Left renal cortex interstitium (tissue), 4 donors: ENCODE measurements at regions not wholly inside any gene's neighbourhood (a gene's known extent, or its start where the extent isn't known, plus 50 kb on each side); places are given as distances from the start of the nearest gene placed in this dataset.
"Not testable (repeated sequence)": the region's sequence is repeated elsewhere in the genome, so short reads cannot be mapped to it uniquely, and the experiment has no call there.

Experiments
- DNase-seq, 4 donors: peaks; one replicate each; pipeline ENCODE4 v3.0.0-alpha.2; 2013; ENCODE audit warnings: low read depth in 4 of 4, low spot score in 2 of 4, missing footprints in 1 of 4

GRCh38 chr3:182323126-182323700 lies 470.1 kb upstream of the ATP11B start:
- DNase-seq: no peak

- no peak for DNase-seq
These were observed 469.4 kb upstream of the ATP11B start for GRCh38 chr3:182323898-182324297.

GRCh38 chr3:182325213-182325950 lies 467.9 kb upstream of the ATP11B start:
- no peak for DNase-seq

GRCh38 chr3:182327196-182327681 lies 466.1 kb upstream of the ATP11B start:
- peak in 1 of 4 donors; percentile 5 for DNase-seq

GRCh38 chr3:182330646-182331045 lies 462.7 kb upstream of the ATP11B start:
- no peak for DNase-seq

GRCh38 chr3:182331341-182331740 lies 462.0 kb upstream of the ATP11B start:
- DNase-seq: no peak

- DNase-seq: no peak
These were observed 451.1 kb upstream of the ATP11B start for GRCh38 chr3:182342252-182342651.

GRCh38 chr3:182344026-182344425 lies 449.3 kb upstream of the ATP11B start:
- DNase-seq: not testable (repeated sequence)

GRCh38 chr3:182349051-182349450 lies 444.3 kb upstream of the ATP11B start:
- DNase-seq: no peak

GRCh38 chr3:182349951-182350517 lies 443.3 kb upstream of the ATP11B start:
- no peak for DNase-seq

- no peak for DNase-seq
These were observed 435.4 kb upstream of the ATP11B start for GRCh38 chr3:182357928-182358327.

- DNase-seq: no peak
These were observed 429.0 kb upstream of the ATP11B start for GRCh38 chr3:182364323-182364722.

GRCh38 chr3:182364723-182365650 lies 428.3 kb upstream of the ATP11B start:
- no peak for DNase-seq

GRCh38 chr3:182366746-182367145 lies 426.6 kb upstream of the ATP11B start:
- DNase-seq: no peak

GRCh38 chr3:182369861-182370260 lies 423.4 kb upstream of the ATP11B start:
- no peak for DNase-seq

- no peak for DNase-seq
These were observed 422.4 kb upstream of the ATP11B start for GRCh38 chr3:182370949-182371348.

- peak in 3 of 4 donors; percentile 17 to 40 (median 29) for DNase-seq
These were observed 417.4 kb upstream of the ATP11B start for GRCh38 chr3:182375916-182376315.

- no peak for DNase-seq
These were observed 411.0 kb upstream of the ATP11B start for GRCh38 chr3:182382112-182382857.

- no peak for DNase-seq
These were observed 409.1 kb upstream of the ATP11B start for GRCh38 chr3:182384221-182384620.

- no peak for DNase-seq
These were observed 407.9 kb upstream of the ATP11B start for GRCh38 chr3:182385356-182385755.
